GM21423 (cell line): ENCODE measurements at regions not wholly inside any gene's neighbourhood (a gene's known extent, or its start where the extent isn't known, plus 50 kb on each side); places are given as distances from the start of the nearest gene placed in this dataset.

Experiments
- ATAC-seq: cut with Tn5 transposase; IDR thresholded peaks from one replicate; pipeline ENCODE4 v1.9.1; 2021; ENCODE audit warnings: mild to moderate bottlenecking, moderate library complexity; ENCODE audit not compliant: unreplicated experiment

GRCh38 chr18:10265560-10266333 lies 188.7 kb upstream of the APCDD1 start:
- no peak for ATAC-seq

- no peak for ATAC-seq
Measured at GRCh38 chr18:10266334-10266590, 188.2 kb upstream of the APCDD1 start.

- ATAC-seq = no peak
Measured at GRCh38 chr18:10269261-10269660, 185.2 kb upstream of the APCDD1 start.

- ATAC-seq = no peak
Measured at GRCh38 chr18:10270151-10270571, 184.3 kb upstream of the APCDD1 start.

GRCh38 chr18:10271481-10271880 lies 183.0 kb upstream of the APCDD1 start:
- ATAC-seq = no peak

GRCh38 chr18:10274301-10274700 lies 180.1 kb upstream of the APCDD1 start:
- no peak for ATAC-seq

- ATAC-seq = no peak
Measured at GRCh38 chr18:10275486-10275885, 178.9 kb upstream of the APCDD1 start.

- ATAC-seq = no peak
Measured at GRCh38 chr18:10278265-10278664, 176.2 kb upstream of the APCDD1 start.

- ATAC-seq = no peak
Measured at GRCh38 chr18:10279471-10279870, 175.0 kb upstream of the APCDD1 start.

GRCh38 chr18:10279905-10280644 lies 174.4 kb upstream of the APCDD1 start:
- no peak for ATAC-seq

- ATAC-seq = no peak
Measured at GRCh38 chr18:10284540-10285282, 169.7 kb upstream of the APCDD1 start.

GRCh38 chr18:10285283-10285640 lies 169.2 kb upstream of the APCDD1 start:
- ATAC-seq = no peak

GRCh38 chr18:10286580-10287150 lies 167.8 kb upstream of the APCDD1 start:
- no peak for ATAC-seq

- ATAC-seq = no peak
Measured at GRCh38 chr18:10289251-10289650, 165.2 kb upstream of the APCDD1 start.

GRCh38 chr18:10289951-10290637 lies 164.3 kb upstream of the APCDD1 start:
- no peak for ATAC-seq

- ATAC-seq = no peak
Measured at GRCh38 chr18:10290638-10291235, 163.7 kb upstream of the APCDD1 start.

- ATAC-seq = no peak
Measured at GRCh38 chr18:10291568-10291981, 162.9 kb upstream of the APCDD1 start.

- no peak for ATAC-seq
Measured at GRCh38 chr18:10293966-10294365, 160.5 kb upstream of the APCDD1 start.

- ATAC-seq = no peak
Measured at GRCh38 chr18:10295751-10296150, 158.7 kb upstream of the APCDD1 start.

GRCh38 chr18:10296491-10296890 lies 157.9 kb upstream of the APCDD1 start:
- ATAC-seq = no peak

- no peak for ATAC-seq
Measured at GRCh38 chr18:10297086-10297485, 157.3 kb upstream of the APCDD1 start.
